GM21360 (cell line): ENCODE measurements at regions not wholly inside any gene's neighbourhood (a gene's known extent, or its start where the extent isn't known, plus 50 kb on each side); places are given as distances from the start of the nearest gene placed in this dataset.

ENCODE experiments used
- ATAC-seq: cut with Tn5 transposase; IDR thresholded peaks from one replicate; pipeline ENCODE4 v1.9.1; 2021; ENCODE audit warnings: mild to moderate bottlenecking, moderate library complexity; ENCODE audit not compliant: unreplicated experiment

GRCh38 chr1:116230712-116231111, 119.5 kb downstream of the MAB21L3 start:
- ATAC-seq: no peak

- ATAC-seq: no peak
These were observed 120.6 kb downstream of the MAB21L3 start for GRCh38 chr1:116231752-116232151.

- peak; percentile 53 for ATAC-seq
These were observed 121.9 kb downstream of the MAB21L3 start for GRCh38 chr1:116232989-116233514.

GRCh38 chr1:116234429-116234828, 123.2 kb downstream of the MAB21L3 start:
- ATAC-seq: no peak

DNA sequence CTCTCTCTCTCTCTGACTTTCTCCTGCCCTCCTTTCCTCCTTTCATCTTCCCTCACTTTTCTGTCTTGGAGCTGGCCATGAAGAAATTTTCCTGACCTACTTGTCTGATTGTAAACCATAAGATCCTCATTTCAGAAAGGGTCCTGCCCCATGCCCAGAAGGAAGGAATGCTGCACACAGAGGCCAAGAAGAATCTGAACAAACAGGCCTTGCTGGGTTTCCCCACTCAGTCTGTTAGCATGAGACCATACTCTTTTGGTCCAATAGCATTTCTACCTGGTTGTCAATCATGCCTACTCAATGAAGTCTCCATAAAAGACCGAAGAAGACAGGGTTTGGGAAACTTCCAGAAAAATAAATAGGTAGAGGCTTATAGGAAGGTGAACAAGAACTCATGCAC, 128.7 kb downstream of the MAB21L3 start:
- no peak for ATAC-seq

DNA sequence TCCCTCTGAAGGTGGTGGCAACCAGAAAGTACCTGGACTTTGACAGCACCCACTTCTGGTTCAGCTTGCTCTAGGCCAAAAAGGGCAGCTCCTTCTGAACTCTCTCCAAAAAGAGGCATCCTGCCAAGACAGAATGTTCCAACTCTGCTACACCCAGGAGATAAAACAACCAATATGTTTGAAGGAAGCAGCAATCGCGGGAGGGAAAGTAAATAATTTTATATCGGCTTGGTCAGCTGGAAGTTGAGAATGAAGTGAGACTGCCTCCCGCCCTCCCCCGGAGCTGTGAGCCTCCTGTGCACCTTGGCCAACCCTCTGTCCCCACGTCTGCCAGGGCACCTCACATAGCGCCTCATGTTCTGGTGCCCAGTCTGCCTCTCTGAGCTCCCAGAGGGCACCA, 130.3 kb upstream of the ATP1A1 start:
- ATAC-seq: no peak

DNA sequence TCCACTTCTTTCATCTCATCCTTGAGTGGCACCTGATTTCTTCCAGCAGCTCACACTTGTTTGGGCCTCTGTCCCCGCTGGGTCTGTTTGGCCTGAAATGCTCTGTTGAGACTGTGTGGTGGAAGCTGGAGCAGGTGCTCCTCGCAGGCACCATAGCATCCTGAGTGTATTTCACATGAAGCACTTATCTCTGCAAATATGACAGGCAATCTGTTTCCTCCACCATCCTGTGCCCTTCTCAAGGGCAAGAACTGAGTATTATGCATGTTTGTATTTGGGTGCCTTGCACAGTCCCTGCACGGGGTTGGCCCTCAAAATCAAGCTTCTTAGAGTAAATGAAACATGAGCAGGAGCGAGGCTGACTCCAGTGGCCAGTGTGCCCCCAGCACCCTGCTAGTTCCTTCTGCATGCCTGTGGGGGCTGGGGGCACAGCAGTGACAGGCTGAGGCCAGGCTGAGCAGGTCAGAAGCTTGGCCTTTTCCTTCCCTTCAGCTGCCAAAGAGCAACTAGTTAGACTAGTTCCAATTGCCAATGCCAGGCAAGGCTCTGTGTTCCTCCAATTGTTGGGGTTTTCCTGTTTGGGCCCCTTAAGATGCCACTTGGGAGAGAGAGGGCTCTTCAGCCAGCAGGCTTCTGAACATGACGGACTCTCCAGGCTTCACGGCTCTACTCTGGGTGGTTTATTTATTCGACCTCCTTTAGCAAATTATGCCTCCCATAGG, 129.6 kb upstream of the ATP1A1 start:
- no peak for ATAC-seq

GRCh38 chr1:116246174-116246573, 126.9 kb upstream of the ATP1A1 start:
- no peak for ATAC-seq

GRCh38 chr1:116252271-116252670, 120.8 kb upstream of the ATP1A1 start:
- no peak for ATAC-seq

DNA sequence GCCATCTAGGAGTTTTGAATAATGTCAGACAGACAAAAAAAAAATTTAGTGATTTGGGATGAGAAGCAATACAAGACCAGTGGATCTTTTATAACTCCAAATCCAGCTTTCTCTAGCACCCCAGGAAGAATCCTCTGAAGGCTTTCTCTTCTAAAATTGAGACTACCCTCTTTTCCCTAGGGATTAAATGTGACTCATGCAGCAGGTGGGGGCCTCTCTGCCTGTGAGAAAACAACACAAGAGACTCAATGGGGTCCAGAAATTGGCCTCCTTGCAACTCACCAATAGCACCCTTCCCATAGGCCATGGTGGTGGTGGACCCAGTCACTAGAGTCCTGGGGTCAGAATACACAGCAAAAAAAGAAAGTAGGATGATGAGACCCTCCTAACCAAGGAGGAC, 120.3 kb upstream of the ATP1A1 start:
- ATAC-seq: no peak

DNA sequence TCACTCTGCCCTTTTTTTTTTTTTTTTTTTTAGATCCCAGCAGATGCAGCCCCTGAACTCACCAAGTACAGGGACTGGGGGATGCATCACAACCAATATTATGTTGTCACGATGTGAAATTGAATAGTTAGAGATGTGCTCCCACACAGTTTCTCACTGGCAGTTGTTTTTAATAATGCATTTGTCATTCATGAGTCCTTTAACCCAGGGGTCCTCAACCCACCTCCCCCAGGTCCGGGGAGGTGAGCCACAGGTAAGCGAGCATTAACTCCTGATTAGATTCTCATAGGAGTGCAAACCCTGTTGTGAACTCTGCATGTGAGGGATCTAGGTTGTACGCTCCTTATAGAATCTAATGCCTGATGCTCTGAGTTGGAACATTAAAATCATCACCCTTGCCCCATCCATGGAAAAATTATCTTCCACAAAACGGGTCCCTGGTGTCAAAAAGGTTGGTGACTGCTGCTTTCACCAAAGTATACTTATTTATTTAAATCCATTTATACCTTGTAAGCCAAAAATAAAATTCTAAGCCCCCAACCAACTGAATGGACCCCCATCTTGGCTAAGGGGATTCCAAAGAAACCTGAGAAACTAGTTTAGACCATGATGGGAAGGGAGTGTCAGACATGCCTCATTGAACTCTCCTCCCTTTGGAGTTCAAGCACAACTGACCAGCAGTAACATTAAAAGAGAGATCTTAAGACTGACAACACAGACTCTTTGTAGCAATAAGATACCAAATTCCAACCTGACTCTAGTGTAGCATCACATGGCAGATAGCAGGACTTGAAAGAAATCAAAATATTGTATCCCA, 119.3 kb upstream of the ATP1A1 start:
- no peak for ATAC-seq

DNA sequence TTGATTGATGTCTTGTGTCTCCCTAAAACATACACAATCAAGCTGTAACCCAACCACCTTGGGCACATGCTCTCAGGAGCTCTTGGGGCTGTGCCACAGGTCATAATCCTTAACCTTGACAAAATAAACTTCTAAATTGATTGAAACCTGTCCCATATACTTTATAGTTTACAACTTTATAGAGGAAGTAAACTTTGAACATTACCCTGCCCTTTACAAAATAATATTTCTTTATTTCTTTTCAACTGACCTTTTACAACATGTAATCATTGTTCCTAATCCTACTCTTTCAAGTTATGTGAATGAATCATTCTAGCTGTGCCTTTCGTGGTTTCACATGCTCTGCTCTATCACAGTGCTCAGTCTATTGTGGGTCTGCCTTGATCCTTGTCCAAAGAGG, 118.3 kb upstream of the ATP1A1 start:
- ATAC-seq: no peak

DNA sequence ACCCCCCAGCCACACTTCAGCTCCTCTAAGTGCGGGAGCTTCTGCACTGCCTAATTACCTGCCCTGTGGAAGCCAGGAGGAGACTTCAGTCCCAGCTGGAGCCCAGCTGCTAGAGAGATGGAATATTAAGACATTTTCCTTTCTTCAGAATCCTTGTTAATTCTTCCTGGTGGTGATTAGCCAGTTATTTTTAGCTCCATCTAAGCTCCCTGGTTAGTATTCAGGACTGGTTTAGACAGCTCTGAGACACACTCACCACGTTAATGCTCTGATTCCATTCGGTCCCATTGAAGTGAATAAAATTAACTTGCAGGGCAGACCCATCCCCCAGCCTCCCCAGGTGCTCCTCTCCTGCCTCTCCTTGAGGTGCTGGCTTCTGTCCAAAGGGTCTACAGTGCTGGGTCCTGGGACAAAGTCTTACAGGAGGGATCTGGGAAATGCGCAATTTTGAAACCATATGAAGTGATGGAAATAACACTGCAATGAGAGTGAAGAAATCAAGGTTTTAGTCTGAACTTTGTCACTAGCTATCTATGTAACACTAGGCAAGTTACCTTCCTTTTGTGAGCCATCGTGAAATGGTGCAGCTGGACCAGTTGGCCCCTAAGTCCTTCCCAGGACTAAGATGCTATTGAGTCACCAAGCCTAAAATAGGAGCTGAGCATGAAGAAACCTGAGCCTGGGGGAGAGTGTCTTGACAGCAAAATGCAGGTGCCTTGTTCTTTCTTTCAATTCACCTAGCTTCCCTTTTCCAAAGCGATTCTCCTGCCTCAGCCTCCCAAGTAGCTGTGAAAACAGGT, 117.4 kb upstream of the ATP1A1 start:
- no peak for ATAC-seq

GRCh38 chr1:116256286-116256649, 116.8 kb upstream of the ATP1A1 start:
- no peak for ATAC-seq

DNA sequence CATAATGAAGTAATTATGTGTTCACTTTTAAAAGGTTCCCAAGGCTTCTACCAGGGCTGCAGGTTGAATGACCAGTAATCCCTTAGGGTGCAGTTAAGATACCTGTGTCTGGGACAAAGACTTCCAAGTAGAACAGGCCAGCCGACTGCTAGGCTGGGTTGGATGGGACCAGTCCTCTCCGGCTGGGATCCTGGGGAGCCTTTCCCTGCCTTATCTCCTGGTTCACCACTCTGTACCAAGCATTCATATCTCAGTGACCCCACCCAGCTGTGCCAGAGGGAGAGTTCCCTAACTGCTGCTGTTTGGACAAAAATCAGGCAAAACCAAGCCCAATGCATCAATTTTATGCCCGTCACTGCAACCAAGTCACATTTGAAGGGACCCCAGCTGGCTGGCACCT, 116.2 kb upstream of the ATP1A1 start:
- ATAC-seq: no peak

DNA sequence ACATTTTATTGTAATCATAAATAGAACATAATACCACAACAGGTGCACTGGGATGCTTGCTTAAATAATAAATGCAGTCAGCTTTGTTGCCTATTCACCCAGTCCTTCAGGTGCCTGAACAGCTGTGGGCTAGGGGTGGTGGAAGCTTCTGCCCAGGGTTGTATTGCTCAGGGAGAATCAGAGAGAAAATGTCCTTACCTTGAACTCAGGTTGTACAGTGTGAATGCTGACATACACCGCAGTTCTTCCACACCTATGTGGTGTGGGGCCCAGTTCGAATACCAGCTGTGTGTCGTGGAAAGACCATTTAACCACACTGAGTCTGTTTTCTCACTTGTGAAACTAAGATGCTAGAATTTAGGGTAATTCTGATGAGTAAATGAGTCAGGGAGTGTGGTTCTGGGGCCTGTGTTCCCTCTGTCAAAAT, 115.7 kb upstream of the ATP1A1 start:
- no peak for ATAC-seq

GRCh38 chr1:116257836-116258235, 115.2 kb upstream of the ATP1A1 start:
- ATAC-seq: no peak

DNA sequence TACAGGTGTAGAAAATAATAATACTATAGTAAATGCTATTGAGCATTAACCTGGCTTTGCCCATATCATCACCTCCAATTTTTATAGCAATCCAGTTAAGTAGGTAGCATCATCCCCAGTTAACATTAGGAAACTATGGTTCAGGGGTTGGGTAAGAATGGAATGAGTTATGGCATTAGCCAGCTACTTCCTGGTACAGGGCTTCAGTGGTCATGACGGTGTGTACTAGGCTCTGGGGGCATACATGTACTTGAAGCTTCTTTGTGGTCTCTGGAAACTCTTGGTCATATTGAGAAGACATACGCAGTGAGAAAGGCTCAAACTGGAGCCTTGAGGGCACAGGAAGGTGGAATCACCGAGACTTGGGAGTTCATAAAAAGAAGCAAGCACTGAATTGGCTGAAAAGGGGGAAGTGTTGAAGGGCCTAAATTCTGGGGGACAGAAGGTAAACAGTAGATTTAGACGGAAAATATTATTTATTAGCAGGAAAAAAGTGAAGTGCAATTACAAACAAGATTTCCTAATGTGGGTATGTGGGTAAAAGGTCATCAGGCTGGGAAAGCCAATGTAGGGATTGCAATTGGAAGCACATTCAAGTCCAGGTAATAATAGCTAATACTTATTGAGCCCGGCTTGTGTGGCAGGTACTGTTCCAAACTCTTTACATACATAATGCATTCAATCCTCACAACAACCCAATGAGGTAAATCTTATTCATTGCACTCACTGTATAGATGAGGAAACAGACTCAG, 114.2 kb upstream of the ATP1A1 start:
- ATAC-seq: no peak

DNA sequence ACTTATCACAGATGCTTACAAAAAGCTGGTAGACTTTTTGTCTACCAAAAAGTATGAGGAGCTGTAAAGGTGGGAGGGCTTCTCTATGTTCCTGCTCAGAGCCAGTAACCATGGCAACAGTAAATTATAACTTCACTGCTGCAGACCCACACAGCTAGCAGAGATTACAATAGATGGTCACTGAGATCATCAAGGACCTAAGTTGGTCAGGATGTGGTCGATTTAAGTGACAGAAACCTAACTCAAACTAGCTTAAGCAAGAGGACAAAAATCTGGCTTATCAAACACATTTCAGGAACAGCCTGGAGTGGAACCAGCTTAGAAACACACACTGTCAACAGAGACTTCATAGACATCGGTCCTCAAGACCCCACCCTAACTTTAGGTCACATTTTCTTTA, 113.4 kb upstream of the ATP1A1 start:
- no peak for ATAC-seq

DNA sequence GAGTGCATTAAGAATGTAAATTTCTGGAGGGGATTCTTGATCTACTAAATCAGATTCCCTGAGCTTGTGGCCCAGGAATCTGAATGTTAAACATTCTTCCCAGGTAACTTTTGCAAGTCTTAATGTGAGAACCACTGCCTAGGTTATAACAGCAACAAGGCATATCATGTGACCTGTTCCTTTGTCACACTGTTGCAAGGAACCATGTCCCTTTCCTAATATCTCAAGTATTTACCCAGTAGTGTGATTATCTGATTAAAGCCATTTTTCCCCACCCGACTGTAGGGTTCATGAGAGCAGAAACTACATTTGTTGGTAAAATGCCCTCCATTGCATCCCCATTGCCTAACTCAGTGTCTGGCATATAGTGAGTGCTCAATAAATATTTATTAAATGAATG, 112.9 kb upstream of the ATP1A1 start:
- no peak for ATAC-seq

- no peak for ATAC-seq
These were observed 112.4 kb upstream of the ATP1A1 start for GRCh38 chr1:116260621-116261020.
